HG02588 (cell line): ENCODE measurements at regions not wholly inside any gene's neighbourhood (a gene's known extent, or its start where the extent isn't known, plus 50 kb on each side); places are given as distances from the start of the nearest gene placed in this dataset.
"Not testable (repeated sequence)": the region's sequence is repeated elsewhere in the genome, so short reads cannot be mapped to it uniquely, and the experiment has no call there.

Experiments
- ATAC-seq: cut with Tn5 transposase; IDR thresholded peaks from one replicate; pipeline ENCODE4 v1.9.1; 2021; ENCODE audit warnings: mild to moderate bottlenecking, moderate library complexity; ENCODE audit not compliant: unreplicated experiment

GRCh38 chr11:13216711-13217075 is 60.9 kb upstream of the BMAL1 start:
- no peak for ATAC-seq

- not testable (repeated sequence) for ATAC-seq
Observed at GRCh38 chr11:13218685-13219084, 58.9 kb upstream of the BMAL1 start.

GRCh38 chr11:13220148-13220547 is 57.4 kb upstream of the BMAL1 start:
- no peak for ATAC-seq

GRCh38 chr11:13221722-13222121 is 55.9 kb upstream of the BMAL1 start:
- ATAC-seq = no peak

GRCh38 chr11:13222285-13222684 is 55.3 kb upstream of the BMAL1 start:
- ATAC-seq = no peak

GRCh38 chr11:13223112-13223511 is 54.5 kb upstream of the BMAL1 start:
- ATAC-seq = no peak

GRCh38 chr11:13224324-13224723 is 53.3 kb upstream of the BMAL1 start:
- ATAC-seq = no peak

GRCh38 chr11:13225038-13226001 is 52.3 kb upstream of the BMAL1 start:
- no peak for ATAC-seq

GRCh38 chr11:13227676-13228255 is 49.8 kb upstream of the BMAL1 start:
- ATAC-seq = no peak
